PFSK-1 (cell line): ENCODE measurements at regions not wholly inside any gene's neighbourhood (a gene's known extent, or its start where the extent isn't known, plus 50 kb on each side); places are given as distances from the start of the nearest gene placed in this dataset.

Experiments used
- POLR2AphosphoS5 ChIP-seq: IDR thresholded peaks from 2 replicates; pipeline ENCODE4 v1.6.1; 2012; ENCODE audit warnings: low read depth, mild to moderate bottlenecking, control low read depth, low read length, moderate library complexity
- TF ChIP-seq, protein P1 (sequence below), 2 experiments: IDR thresholded peaks; 2 replicates each; pipeline versions ENCODE4 v1.6.1 to v1.8.0; 2011 to 2012; ENCODE audit warnings: low read depth in 2 of 2, low read length in 2 of 2, control low read depth in 1 of 2, inconsistent platforms in 1 of 2, mild to moderate bottlenecking in 1 of 2, moderate library complexity in 1 of 2; ENCODE audit not compliant: insufficient read depth in 1 of 2

DNA sequence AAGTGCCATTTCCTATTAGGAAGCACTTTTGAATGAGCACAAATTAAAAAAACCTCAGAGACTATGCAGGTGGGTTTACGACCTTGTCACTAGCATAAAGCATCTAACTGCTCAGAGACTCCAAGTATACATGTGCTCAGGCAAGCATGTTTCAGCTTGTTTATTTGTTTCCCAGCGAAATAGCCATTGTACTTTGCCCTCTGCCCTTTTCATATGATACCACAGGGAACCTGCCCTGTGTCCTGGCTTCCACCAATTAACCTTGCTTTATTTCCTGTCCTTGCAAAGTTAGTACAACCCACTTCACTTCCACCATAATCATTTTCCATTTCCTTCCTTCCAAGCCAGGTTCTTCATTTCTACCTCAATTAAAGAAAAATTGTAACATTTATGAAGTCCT, 194.9 kb downstream of the DUSP6 start:
- TF ChIP-seq, protein P1, sequence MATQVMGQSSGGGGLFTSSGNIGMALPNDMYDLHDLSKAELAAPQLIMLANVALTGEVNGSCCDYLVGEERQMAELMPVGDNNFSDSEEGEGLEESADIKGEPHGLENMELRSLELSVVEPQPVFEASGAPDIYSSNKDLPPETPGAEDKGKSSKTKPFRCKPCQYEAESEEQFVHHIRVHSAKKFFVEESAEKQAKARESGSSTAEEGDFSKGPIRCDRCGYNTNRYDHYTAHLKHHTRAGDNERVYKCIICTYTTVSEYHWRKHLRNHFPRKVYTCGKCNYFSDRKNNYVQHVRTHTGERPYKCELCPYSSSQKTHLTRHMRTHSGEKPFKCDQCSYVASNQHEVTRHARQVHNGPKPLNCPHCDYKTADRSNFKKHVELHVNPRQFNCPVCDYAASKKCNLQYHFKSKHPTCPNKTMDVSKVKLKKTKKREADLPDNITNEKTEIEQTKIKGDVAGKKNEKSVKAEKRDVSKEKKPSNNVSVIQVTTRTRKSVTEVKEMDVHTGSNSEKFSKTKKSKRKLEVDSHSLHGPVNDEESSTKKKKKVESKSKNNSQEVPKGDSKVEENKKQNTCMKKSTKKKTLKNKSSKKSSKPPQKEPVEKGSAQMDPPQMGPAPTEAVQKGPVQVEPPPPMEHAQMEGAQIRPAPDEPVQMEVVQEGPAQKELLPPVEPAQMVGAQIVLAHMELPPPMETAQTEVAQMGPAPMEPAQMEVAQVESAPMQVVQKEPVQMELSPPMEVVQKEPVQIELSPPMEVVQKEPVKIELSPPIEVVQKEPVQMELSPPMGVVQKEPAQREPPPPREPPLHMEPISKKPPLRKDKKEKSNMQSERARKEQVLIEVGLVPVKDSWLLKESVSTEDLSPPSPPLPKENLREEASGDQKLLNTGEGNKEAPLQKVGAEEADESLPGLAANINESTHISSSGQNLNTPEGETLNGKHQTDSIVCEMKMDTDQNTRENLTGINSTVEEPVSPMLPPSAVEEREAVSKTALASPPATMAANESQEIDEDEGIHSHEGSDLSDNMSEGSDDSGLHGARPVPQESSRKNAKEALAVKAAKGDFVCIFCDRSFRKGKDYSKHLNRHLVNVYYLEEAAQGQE (IDR thresholded peaks at IDR 0.05; ENCODE audit: insufficient read depth in 1 of 2, low read depth in 2 of 2, low read length in 2 of 2) = no peak
- TF ChIP-seq POLR2AphosphoS5 = no peak
